ES-I3 (cell line): ENCODE measurements at regions not wholly inside any gene's neighbourhood (a gene's known extent, or its start where the extent isn't known, plus 50 kb on each side); places are given as distances from the start of the nearest gene placed in this dataset.

Experiments used
- H3K36me3 ChIP-seq: 2 replicates; pipeline ENCODE4 v1.6.1; 2013; ENCODE audit warnings: mild to moderate bottlenecking, low read length, control low read depth, moderate library complexity; ENCODE audit not compliant: insufficient read depth
- H3K4me1 ChIP-seq: 2 replicates; pipeline ENCODE4 v1.6.1; 2013; ENCODE audit warnings: mild to moderate bottlenecking, control low read depth, low read length; ENCODE audit not compliant: insufficient read depth
- H3K9ac ChIP-seq: 2 replicates; pipeline ENCODE4 v1.6.1; 2013; ENCODE audit warnings: low read depth, mild to moderate bottlenecking, low read length, moderate library complexity
- H3K9me3 ChIP-seq: 2 replicates; pipeline ENCODE4 v1.6.1; 2013; ENCODE audit warnings: mild to moderate bottlenecking, low read length, moderate library complexity; ENCODE audit not compliant: control insufficient read depth, insufficient read depth

DNA sequence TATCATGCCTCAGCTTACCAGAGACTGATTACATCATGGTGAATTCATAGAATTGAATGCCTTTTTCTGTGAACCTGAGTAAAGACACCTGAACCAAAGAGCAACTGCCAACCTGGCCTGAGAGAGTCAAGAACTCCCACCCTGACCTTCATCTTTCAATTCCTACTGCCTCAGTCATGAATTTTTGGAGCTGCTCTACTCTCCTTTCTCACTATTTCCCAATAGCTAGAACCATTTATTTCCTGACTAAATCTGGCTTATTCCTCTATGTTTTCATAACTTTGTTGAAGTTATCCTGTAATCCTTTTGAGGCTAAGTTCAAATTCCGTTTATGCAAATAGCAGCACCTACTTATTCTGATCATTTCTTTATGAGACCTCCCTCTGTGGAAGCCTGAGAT is 712.4 kb upstream of the UBE2E2 start:
- Histone ChIP-seq H3K36me3 (no peaks in the 10 kb centered on the region), H3K9me3 (no peaks in the 10 kb centered on the region), H3K4me1 (peaks cover 4% of the 10 kb centered on the region; the same call in 1 of the 2 replicates), H3K9ac (no peak overlapping the region)

DNA sequence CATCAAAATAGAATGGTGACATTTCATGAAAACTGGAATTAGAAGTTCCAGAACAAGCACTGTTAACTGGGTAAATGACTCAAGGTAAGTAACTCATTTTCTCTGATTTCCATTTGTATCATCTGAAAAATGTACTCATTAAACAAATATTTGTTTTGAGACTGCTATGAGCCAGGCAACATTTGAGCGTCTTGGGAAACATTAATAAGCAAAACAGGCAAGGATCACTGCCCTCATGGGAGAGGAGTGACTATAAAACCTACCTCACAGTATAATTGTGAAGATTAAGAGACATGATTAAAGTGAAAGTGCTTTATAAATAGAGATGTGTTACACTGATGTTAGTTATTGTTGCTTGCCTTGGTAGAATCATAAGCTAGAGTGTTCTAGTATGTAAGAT is 711.8 kb upstream of the UBE2E2 start:
- Histone ChIP-seq H3K9ac (no peak overlapping the region), H3K4me1 (peaks cover 4% of the 10 kb centered on the region; the same call in 1 of the 2 replicates), H3K9me3 (no peaks in the 10 kb centered on the region), H3K36me3 (no peaks in the 10 kb centered on the region)

DNA sequence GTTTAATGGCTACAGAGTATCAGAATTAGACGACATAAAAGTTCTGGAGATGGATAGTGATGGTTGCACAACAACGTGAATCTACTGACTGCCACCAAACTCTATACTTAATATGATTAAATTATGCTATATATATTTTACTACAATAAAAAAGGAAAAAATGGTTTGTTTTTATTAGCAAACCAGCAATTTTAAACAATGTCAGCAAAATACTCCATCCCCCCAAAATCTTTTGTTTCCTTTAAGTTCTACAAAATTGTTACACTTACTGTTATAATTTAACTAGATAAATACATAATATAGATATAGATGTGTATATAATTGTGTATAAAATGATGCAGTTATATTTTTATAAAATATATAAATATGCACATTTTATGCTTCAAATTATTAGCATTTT is 710.8 kb upstream of the UBE2E2 start:
- Histone ChIP-seq H3K36me3 (no peaks in the 10 kb centered on the region), H3K9me3 (no peaks in the 10 kb centered on the region), H3K4me1 (peaks cover 4% of the 10 kb centered on the region; the same call in 1 of the 2 replicates), H3K9ac (no peak overlapping the region)

DNA sequence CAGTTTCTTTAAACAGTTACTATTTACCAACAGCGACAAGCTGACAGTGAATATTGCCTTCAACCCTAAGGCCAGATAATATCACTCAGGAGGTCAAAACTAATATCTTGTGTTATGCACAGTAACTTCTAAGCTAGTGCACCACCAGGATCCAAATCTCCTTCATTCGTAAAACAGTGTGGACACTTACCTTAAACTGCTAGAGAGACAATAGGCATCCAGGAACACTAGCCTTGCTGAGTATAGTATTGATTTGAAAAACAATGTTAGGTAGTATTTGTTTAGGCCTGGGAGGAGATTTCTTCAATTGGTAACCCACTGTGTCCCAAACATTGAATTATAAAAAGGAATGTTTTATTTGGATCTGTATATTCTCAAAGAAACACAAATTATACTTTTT is 707.9 kb upstream of the UBE2E2 start:
- Histone ChIP-seq H3K4me1 (peaks cover 4% of the 10 kb centered on the region; the same call in 1 of the 2 replicates), H3K36me3 (no peaks in the 10 kb centered on the region), H3K9ac (no peak overlapping the region), H3K9me3 (no peaks in the 10 kb centered on the region)

DNA sequence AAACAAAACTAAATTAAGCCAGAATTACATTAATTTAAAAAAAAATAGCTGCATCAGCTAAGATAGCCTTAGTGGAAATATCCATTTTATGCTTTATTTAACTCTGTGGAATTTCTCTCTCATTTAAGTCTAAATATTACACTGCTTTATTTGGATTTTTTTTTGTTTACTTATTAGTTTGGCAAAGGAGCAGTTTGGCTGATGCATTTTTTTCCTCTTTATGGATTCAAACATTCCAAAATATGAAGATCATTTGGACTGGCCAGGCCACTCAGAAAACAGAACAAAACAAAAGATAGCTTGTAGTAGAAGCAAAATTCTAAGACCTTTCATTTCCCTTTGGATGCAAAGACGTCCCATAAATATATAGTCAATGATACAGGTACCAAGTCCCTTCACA is 707.3 kb upstream of the UBE2E2 start:
- Histone ChIP-seq H3K36me3 (no peaks in the 10 kb centered on the region), H3K9me3 (no peaks in the 10 kb centered on the region), H3K4me1 (peaks cover 4% of the 10 kb centered on the region; the same call in 1 of the 2 replicates), H3K9ac (no peak overlapping the region)

DNA sequence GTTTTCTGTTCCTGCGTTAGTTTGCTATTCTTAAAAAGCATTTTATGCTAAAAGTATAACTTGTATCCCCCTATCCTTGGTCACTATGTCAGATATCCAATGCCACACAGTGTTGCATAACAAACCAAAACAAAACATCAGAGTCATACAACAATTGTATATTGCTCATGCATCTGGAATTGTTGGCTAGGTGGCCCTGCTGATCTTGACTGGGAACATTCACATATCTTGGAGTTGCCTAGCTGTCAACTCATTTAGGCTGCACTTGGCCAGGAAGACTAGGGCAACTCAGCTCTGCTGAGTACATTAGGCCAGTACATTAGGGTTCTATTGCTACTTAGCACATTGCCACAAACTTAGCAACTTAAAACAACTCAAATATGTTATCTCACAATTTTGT is 706.5 kb upstream of the UBE2E2 start:
- no peak overlapping the region for H3K9ac ChIP-seq
- H3K4me1 ChIP-seq, result peaks cover 4% of the 10 kb centered on the region; the same call in 1 of the 2 replicates
- H3K36me3 ChIP-seq, result no peaks in the 10 kb centered on the region
- no peaks in the 10 kb centered on the region for H3K9me3 ChIP-seq

DNA sequence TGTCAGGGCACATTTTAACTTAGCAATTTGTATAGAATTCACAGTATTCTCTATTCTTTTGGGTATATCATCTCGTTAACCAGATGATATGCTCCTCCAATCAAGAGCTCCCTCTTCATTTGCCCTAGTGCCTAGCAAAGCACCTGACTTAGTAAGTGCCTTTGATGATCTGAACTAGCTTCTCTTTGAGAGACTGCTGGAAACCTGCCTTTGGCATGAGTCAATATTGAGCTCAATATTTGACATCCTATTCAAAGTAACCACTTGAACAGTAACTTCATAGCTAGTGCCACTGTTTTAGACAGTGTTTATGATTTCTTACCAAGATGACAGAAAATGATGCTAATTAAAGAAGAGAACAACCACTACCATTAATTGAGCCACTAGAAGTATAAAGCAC is 696.3 kb upstream of the UBE2E2 start:
- Histone ChIP-seq H3K36me3 (no peaks in the 10 kb centered on the region), H3K9ac (no peak overlapping the region), H3K9me3 (no peaks in the 10 kb centered on the region), H3K4me1 (no peaks in the 10 kb centered on the region)

DNA sequence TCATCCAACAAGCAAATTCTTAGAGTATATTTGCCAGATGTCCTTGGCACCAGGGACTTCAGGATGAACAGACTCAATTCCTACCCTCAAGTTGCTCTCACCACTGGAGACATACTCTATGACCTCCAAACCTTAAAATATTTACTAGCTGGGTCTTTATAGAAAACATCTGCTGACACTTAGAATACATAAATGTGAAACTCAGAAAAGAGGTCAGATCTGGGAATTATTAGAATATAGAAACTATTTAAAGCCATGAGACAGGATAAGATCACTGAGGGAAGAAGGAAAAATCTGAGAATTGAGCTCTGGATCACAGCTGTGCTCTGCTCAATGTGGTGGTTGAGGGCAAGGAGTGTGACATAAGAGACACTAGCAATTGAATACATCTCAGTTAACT is 695.4 kb upstream of the UBE2E2 start:
- Histone ChIP-seq H3K9ac (no peak overlapping the region), H3K4me1 (no peaks in the 10 kb centered on the region), H3K36me3 (no peaks in the 10 kb centered on the region), H3K9me3 (no peaks in the 10 kb centered on the region)

DNA sequence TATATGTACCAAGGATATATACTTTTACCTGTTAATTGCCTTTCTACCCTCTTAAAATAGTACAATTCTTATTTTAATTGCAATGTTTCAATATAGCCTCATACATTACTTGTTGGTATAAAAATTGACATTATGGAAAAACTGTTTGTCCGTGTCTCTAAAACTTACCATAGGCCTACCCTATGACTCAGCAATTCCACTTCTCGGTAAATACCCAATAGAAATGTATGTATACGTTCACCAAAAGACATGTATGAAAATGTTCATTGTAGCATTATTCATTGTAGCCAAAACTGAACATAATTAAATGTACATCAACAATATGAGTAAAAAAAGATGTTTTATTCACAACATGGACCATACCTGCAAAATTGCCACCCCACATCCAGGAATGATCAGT is 679.2 kb upstream of the UBE2E2 start:
- H3K9ac ChIP-seq, result no peak overlapping the region
- no peaks in the 10 kb centered on the region for H3K9me3 ChIP-seq
- H3K4me1 ChIP-seq, result no peaks in the 10 kb centered on the region
- no peaks in the 10 kb centered on the region for H3K36me3 ChIP-seq

DNA sequence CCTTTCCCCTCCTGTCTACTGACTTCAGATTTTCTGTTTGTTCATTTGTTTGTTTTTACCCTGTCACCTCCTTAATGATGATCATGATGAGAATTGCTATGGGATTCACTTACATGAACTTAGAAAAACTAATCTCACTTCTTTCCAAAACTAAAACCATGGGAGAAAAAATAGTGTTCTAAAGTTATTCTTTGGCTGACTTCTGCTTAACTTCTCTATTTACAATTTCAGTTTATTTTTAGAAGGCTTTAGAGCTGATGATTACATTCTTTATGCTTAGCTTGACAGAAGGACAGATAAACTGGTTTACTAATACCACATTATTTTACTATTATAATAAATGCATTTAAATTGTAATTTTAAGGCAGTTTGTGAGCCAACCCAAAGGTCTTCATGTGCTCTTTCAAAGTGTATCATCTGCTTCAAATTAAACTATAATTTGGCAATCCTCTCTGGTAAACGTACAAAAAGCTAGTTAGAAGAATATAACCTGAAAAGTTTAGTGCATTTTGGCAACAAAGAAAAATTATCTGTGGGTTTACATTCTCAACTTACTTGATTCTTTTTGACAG is 676.8 kb upstream of the UBE2E2 start:
- Histone ChIP-seq H3K36me3 (no peaks in the 10 kb centered on the region), H3K9ac (no peak overlapping the region), H3K9me3 (no peaks in the 10 kb centered on the region), H3K4me1 (no peaks in the 10 kb centered on the region)

DNA sequence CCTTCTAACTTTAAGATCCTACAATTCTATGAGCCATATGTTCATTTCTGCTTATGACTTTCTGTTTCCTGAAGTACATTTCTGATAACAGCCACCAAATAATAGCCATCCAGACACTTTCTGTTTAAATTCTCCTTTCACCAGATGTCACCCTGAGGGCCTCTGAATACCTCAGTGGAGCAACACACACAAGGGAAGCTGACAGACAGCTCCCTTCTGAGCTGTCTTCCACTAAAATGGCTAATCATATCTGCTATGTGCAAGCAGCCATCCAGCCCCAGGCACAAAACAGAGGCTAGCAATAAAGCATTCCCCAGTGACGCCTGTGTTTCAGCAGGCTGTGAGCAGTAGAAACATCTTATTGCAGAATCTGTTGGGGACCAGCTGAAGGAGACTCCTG is 666.6 kb upstream of the UBE2E2 start:
- Histone ChIP-seq H3K9ac (no peak overlapping the region), H3K4me1 (no peaks in the 10 kb centered on the region), H3K36me3 (no peaks in the 10 kb centered on the region), H3K9me3 (no peaks in the 10 kb centered on the region)

DNA sequence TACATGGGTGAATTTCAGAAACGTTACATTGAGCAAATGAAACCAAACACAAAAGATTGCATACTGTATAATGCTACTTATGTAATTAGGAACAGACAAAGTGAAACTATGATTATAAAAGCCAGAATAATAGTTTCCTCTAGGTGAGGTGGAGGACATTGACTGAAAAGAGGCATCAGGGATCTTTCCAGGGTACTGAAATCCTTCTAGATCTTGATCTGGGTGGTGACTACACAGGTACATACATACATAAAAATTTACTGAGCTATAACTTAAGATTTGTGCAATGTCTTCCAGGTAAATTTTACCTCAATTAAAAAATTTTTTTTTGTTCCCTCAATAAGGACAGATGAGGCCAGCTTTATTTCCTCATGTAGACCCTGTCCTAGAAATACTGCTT is 665.6 kb upstream of the UBE2E2 start:
- Histone ChIP-seq H3K36me3 (no peaks in the 10 kb centered on the region), H3K9ac (no peak overlapping the region), H3K4me1 (no peaks in the 10 kb centered on the region), H3K9me3 (no peaks in the 10 kb centered on the region)

DNA sequence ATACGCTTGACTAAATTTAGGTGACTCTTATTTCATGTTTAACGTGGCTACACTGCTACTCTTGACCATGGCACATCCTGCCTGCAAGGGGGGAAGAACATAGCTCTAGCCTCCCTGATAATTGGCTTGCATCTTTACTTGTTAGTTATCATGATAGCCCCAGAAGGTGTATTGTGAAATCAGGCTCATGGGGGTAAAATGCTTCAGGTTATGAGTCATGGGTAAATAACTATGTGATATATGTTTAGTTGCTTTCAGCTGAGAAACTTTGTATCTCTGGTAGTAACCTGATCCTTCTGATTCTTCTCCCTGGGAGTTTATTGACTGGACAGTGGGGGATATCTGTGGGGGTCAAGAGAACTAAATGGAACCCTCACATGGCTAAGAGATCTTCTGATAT is 660.8 kb upstream of the UBE2E2 start:
- H3K9me3 ChIP-seq, result no peaks in the 10 kb centered on the region
- no peaks in the 10 kb centered on the region for H3K36me3 ChIP-seq
- H3K4me1 ChIP-seq, result no peaks in the 10 kb centered on the region
- H3K9ac ChIP-seq, result no peak overlapping the region

DNA sequence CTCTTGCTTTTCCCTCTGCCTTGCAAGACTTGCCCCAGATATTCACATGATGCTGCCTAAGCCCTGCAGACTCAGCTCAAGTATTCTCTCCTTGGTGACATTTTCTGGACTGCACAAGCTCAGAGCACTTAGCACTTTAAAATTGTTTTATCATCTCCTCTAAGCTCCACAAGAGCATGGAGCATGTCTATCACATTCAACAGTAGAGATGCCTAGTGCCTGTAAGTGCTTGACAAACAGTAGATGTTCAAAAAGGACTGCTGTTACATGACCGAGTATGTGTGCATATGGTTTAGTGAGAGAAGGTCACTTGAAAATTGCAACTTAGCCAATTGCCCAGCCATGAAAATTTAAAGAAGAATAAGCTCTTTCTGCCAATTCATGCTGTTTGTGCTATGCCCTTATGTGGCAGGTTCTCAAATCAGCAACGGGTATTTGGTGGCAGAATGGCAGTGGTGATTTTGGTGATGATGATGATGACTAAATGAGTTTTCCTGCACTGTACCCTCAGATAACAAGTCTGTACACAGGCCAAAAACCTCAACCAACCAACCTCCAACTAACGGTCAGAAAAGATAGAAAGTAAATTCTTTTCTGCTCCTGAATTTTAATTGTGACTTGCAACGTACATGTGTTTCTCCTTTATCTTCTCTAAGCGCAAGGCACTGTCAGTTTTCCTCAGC is 647.2 kb upstream of the UBE2E2 start:
- Histone ChIP-seq H3K36me3 (no peaks in the 10 kb centered on the region), H3K4me1 (no peaks in the 10 kb centered on the region), H3K9ac (no peak overlapping the region), H3K9me3 (no peaks in the 10 kb centered on the region)

DNA sequence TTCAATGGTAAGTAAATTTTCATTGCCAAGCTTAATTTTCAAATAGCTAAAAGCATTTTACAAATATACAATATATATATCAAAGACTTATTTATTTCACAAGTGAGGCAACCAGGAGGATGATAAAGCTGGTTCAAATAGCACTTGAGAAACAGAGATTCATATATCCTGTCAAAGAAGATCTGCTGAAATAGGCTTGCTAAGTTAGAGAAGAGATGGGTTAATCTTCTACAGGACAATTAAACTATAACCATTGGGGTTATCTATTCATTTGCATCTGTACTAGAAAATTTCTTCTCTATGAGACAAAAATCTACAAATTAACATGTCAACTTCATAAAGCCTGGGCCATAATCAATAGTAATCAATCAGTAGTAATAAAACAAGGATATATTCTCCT is 637.7 kb upstream of the UBE2E2 start:
- no peaks in the 10 kb centered on the region for H3K36me3 ChIP-seq
- no peaks in the 10 kb centered on the region for H3K4me1 ChIP-seq
- no peaks in the 10 kb centered on the region for H3K9me3 ChIP-seq
- no peak overlapping the region for H3K9ac ChIP-seq
